Keratinocyte (primary cell): ENCODE measurements at regions not wholly inside any gene's neighbourhood (a gene's known extent, or its start where the extent isn't known, plus 50 kb on each side); places are given as distances from the start of the nearest gene placed in this dataset.

Experiments
- DNase-seq: peaks from one replicate; pipeline ENCODE4 v3.0.0-alpha.2; 2011; ENCODE audit warnings: low read depth, missing footprints, low spot score
- FAIRE-seq: peaks from 2 replicates; lab custom pipeline; 2011; peaks lifted over from hg19 to GRCh38; lab: Jason Lieb, UNC
- H2AFZ ChIP-seq: 2 replicates; pipeline ENCODE4 v1.6.0; 2012; ENCODE audit warnings: low read length, control low read depth, inconsistent platforms; ENCODE audit not compliant: control insufficient read depth
- H3K27ac ChIP-seq: 2 replicates; pipeline ENCODE4 v1.5.1; 2011; ENCODE audit warnings: low read length; ENCODE audit not compliant: control insufficient read depth, insufficient read depth
- H3K27me3 ChIP-seq: 3 replicates; pipeline ENCODE4 v1.6.0; 2011; ENCODE audit warnings: low read length; ENCODE audit not compliant: control insufficient read depth, insufficient read depth; ENCODE audit errors: extremely low read depth
- H3K36me3 ChIP-seq, 2 experiments: 2 replicates in 1 of 2; 3 replicates in 1 of 2; pipeline ENCODE4 v1.5.1; 2011; ENCODE audit warnings: low read length in 2 of 2, mild to moderate bottlenecking in 1 of 2; ENCODE audit not compliant: control insufficient read depth in 2 of 2, insufficient read depth in 2 of 2; ENCODE audit errors: extremely low read depth in 1 of 2
- H3K4me1 ChIP-seq: 3 replicates; pipeline ENCODE4 v1.5.1; 2011; ENCODE audit warnings: low read length; ENCODE audit not compliant: control insufficient read depth, insufficient read depth; ENCODE audit errors: extremely low read depth
- H3K4me2 ChIP-seq: 3 replicates; pipeline ENCODE4 v1.6.0; 2011; ENCODE audit warnings: low read depth, low read length; ENCODE audit not compliant: control insufficient read depth, insufficient read depth; ENCODE audit errors: extremely low read depth
- H3K4me3 ChIP-seq, 3 experiments: fragments of 200-600 bp in 1 of 3; sonication (generic) in 1 of 3; 2 replicates in 2 of 3; 3 replicates in 1 of 3; pipeline ENCODE4 v1.5.1; 2011 to 2016; ENCODE audit warnings: low read length in 3 of 3, mild to moderate bottlenecking in 3 of 3, control low read depth in 2 of 3, inconsistent platforms in 1 of 3, low read depth in 1 of 3, mixed read lengths in 1 of 3, mixed run types in 1 of 3, moderate library complexity in 1 of 3; ENCODE audit not compliant: control insufficient read depth in 2 of 3, insufficient read depth in 2 of 3; ENCODE audit errors: extremely low read depth in 1 of 3
- H3K79me2 ChIP-seq: 2 replicates; pipeline ENCODE4 v1.6.0; 2012; ENCODE audit warnings: low read length; ENCODE audit not compliant: control insufficient read depth, insufficient read depth
- H3K9ac ChIP-seq: 3 replicates; pipeline ENCODE4 v1.6.0; 2011; ENCODE audit warnings: low read length; ENCODE audit not compliant: control insufficient read depth, insufficient read depth; ENCODE audit errors: extremely low read depth
- H3K9me1 ChIP-seq: 3 replicates; pipeline ENCODE4 v1.6.0; 2011; ENCODE audit warnings: low read length; ENCODE audit not compliant: control insufficient read depth, insufficient read depth; ENCODE audit errors: extremely low read depth
- H3K9me3 ChIP-seq: 2 replicates; pipeline ENCODE4 v1.5.1; 2012; ENCODE audit warnings: low read depth, low read length; ENCODE audit not compliant: control insufficient read depth
- H4K20me1 ChIP-seq: 3 replicates; pipeline ENCODE4 v1.6.0; 2011; ENCODE audit warnings: low read length; ENCODE audit not compliant: control insufficient read depth, insufficient read depth; ENCODE audit errors: extremely low read depth
- EZH2 ChIP-seq: IDR thresholded peaks from one replicate; pipeline ENCODE4 v1.6.1; 2012; ENCODE audit warnings: inconsistent platforms, mild to moderate bottlenecking, low read length, moderate library complexity
- dilution Hi-C: fragments of 300-500 bp; cut with MboI; formaldehyde crosslinking; loops from one replicate; pipeline ENCODE4 v1.7.0; 2020; ENCODE audit warnings: low sequenced_read_pairs; ENCODE audit not compliant: extremely low pct_ligation_motif_present
- TF ChIP-seq, protein P1 (sequence below), 3 experiments: IDR thresholded peaks in 1 of 3; conservative IDR thresholded peaks in 1 of 3; optimal IDR thresholded peaks in 1 of 3; 2 replicates in 2 of 3; 3 replicates in 1 of 3; pipeline versions ENCODE3 to v1.5.1; 2011; ENCODE audit warnings: low read length in 3 of 3, mild to moderate bottlenecking in 3 of 3, moderate library complexity in 2 of 3, control low read depth in 1 of 3, inconsistent platforms in 1 of 3; ENCODE audit not compliant: insufficient read depth in 2 of 3; ENCODE audit errors: extremely low read depth in 1 of 3

DNA sequence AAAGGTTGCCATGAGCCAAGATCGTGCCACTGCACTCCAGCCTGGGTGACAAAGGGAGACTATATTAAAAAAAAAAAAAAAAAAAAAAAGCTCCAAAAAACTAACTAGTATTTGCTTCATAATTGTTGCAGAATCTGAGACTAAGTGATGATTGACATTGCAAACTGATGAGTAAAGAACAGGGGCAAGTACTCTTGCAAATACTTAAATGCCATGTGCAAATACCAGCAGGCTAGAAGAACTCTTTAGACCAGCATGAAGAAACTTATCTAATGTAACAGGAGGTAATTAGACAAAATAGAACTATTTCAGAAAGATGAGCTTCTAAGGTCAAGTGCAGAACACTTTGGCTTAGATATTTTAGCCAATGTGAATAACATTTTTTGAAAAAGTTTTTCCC, 1368.1 kb downstream of the EFNB2 start:
- Histone ChIP-seq H3K27me3 (no peaks in the 10 kb centered on the region), H3K9me3 (no peaks in the 10 kb centered on the region), H3K36me3 (no peaks in the 10 kb centered on the region), H3K9ac (no peak overlapping the region), H2AFZ (no peak overlapping the region), H3K79me2 (no peaks in the 10 kb centered on the region), H3K4me1 (no peaks in the 10 kb centered on the region), H3K9me1 (no peaks in the 10 kb centered on the region), H4K20me1 (no peaks in the 10 kb centered on the region), H3K4me3 (no peak overlapping the region), H3K27ac (no peak overlapping the region), H3K4me2 (no peak overlapping the region)
- DNase-seq (no peak), FAIRE-seq (no peak)
- dilution Hi-C loops = no loop called here
- TF ChIP-seq EZH2 = no peak

DNA sequence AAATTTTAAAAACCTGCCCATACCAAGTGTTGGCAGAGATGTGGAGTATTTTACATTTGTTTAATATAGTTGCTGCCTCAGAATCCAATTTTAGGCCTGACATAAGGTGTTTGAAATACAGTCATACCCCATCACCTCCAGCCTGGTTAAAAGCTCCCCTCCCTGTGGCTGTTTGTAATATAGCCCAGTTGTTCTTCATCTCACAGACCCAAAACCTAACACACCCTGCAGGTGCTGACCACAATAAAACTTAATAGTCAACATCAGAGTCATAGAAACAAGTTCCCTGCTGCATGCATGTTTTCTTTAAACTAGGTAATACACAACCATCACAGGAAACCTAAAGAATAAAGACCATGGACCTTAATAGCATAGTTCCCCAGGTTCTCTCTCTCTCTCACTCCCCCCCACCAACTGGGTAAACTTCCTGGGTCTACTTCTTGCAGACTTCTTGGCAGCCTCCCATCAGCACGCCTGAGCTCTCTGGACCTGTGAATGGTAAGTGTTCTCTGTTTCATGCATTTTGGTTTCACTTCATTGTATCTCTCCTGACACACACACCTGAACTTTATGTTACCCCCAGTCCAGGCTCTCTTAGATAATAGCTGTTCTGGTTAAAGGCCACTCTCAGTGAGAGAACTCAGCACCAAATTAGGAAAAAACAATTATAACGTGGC, 1369.9 kb downstream of the EFNB2 start:
- H3K27ac ChIP-seq = no peak overlapping the region
- dilution Hi-C loops = no loop called here
- DNase-seq (no peak), FAIRE-seq (no peak)
- no peak overlapping the region for H2AFZ ChIP-seq
- H4K20me1 ChIP-seq = no peaks in the 10 kb centered on the region
- no peaks in the 10 kb centered on the region for H3K9me1 ChIP-seq
- no peaks in the 10 kb centered on the region for H3K9me3 ChIP-seq
- TF ChIP-seq, protein P1, sequence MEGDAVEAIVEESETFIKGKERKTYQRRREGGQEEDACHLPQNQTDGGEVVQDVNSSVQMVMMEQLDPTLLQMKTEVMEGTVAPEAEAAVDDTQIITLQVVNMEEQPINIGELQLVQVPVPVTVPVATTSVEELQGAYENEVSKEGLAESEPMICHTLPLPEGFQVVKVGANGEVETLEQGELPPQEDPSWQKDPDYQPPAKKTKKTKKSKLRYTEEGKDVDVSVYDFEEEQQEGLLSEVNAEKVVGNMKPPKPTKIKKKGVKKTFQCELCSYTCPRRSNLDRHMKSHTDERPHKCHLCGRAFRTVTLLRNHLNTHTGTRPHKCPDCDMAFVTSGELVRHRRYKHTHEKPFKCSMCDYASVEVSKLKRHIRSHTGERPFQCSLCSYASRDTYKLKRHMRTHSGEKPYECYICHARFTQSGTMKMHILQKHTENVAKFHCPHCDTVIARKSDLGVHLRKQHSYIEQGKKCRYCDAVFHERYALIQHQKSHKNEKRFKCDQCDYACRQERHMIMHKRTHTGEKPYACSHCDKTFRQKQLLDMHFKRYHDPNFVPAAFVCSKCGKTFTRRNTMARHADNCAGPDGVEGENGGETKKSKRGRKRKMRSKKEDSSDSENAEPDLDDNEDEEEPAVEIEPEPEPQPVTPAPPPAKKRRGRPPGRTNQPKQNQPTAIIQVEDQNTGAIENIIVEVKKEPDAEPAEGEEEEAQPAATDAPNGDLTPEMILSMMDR (optimal IDR thresholded peaks at IDR 0.05 in 1 of 3, IDR thresholded peaks at IDR 0.05 in 1 of 3, conservative IDR thresholded peaks at IDR 0.05 in 1 of 3; ENCODE audit: extremely low read depth in 1 of 3, insufficient read depth in 2 of 3, low read length in 3 of 3) = no peak
- no peak for TF ChIP-seq EZH2
- H3K4me1 ChIP-seq = no peaks in the 10 kb centered on the region
- H3K4me2 ChIP-seq = no peak overlapping the region
- no peak overlapping the region for H3K4me3 ChIP-seq
- no peaks in the 10 kb centered on the region for H3K36me3 ChIP-seq
- H3K9ac ChIP-seq = no peak overlapping the region
- no peaks in the 10 kb centered on the region for H3K79me2 ChIP-seq
- no peaks in the 10 kb centered on the region for H3K27me3 ChIP-seq

DNA sequence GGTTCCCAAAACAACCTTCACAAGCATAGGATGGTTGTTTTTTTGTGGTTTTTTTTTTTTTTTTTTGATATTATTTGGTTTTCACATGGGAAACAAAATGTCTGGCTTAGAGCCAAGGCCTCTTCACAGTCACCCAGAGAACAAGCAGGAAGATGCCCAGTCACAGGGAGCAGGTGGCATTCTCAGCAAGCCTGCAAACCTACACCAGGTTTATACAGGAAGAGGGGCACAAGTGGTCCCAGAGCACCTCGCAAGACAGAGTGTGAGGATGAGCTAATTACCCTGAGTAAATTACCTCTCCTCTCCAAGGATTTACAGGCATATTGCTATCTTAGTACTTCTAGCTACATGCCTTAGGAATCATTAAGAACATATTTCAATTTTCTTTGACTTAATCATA, 1375.6 kb downstream of the EFNB2 start:
- no peaks in the 10 kb centered on the region for H3K79me2 ChIP-seq
- no peak for FAIRE-seq

More for the DNA sequence above, 1375.6 kb downstream of the EFNB2 start:
- Histone ChIP-seq H2AFZ (no peak overlapping the region), H3K9me1 (no peaks in the 10 kb centered on the region), H3K4me3 (no peak overlapping the region), H3K4me1 (no peaks in the 10 kb centered on the region), H3K36me3 (no peaks in the 10 kb centered on the region), H3K27me3 (no peaks in the 10 kb centered on the region), H3K4me2 (no peak overlapping the region), H3K9ac (no peak overlapping the region), H4K20me1 (no peaks in the 10 kb centered on the region), H3K27ac (no peak overlapping the region), H3K9me3 (no peaks in the 10 kb centered on the region)
- DNase-seq = no peak
- dilution Hi-C loops = no loop called here
- TF ChIP-seq EZH2 = no peak
- TF ChIP-seq, protein P1 (optimal IDR thresholded peaks at IDR 0.05 in 1 of 3, IDR thresholded peaks at IDR 0.05 in 1 of 3, conservative IDR thresholded peaks at IDR 0.05 in 1 of 3; ENCODE audit: extremely low read depth in 1 of 3, insufficient read depth in 2 of 3, low read length in 3 of 3) = no peak
